Loucy (cell line): ENCODE measurements at regions not wholly inside any gene's neighbourhood (a gene's known extent, or its start where the extent isn't known, plus 50 kb on each side); places are given as distances from the start of the nearest gene placed in this dataset.

Source experiments
- H2AFZ ChIP-seq: fragments of 200-600 bp; sonication (generic); 2 replicates; pipeline ENCODE4 v1.6.0; 2016; ENCODE audit warnings: antibody characterized with exemption, mild to moderate bottlenecking, low read length, moderate library complexity
- H3F3A ChIP-seq: fragments of 200-600 bp; 2 replicates; pipeline ENCODE4 v1.6.0; 2016; ENCODE audit warnings: antibody characterized with exemption, low read depth, mild to moderate bottlenecking
- H3K27me3 ChIP-seq: fragments of 200-600 bp; sonication (generic); 2 replicates; pipeline ENCODE4 v1.6.1; 2014; ENCODE audit warnings: low read length, mild to moderate bottlenecking; ENCODE audit not compliant: insufficient read depth, poor library complexity, severe bottlenecking
- H3K36me3 ChIP-seq: fragments of 200-600 bp; sonication (generic); 2 replicates; pipeline ENCODE4 v1.6.1; 2016; ENCODE audit warnings: low read length; ENCODE audit not compliant: insufficient read depth
- H3K4me1 ChIP-seq: fragments of 200-600 bp; sonication (generic); 2 replicates; pipeline ENCODE4 v1.5.1; 2014; ENCODE audit warnings: low read length, mild to moderate bottlenecking; ENCODE audit not compliant: insufficient read depth, poor library complexity, severe bottlenecking
- H3K4me2 ChIP-seq: fragments of 200-600 bp; sonication (generic); 2 replicates; pipeline ENCODE4 v1.6.0; 2014; ENCODE audit warnings: antibody characterized with exemption, low read length, low read depth, mild to moderate bottlenecking; ENCODE audit not compliant: poor library complexity, severe bottlenecking
- H3K4me3 ChIP-seq: fragments of 200-600 bp; sonication (generic); 2 replicates; pipeline ENCODE4 v1.5.1; 2014; ENCODE audit warnings: low read length, mild to moderate bottlenecking, mixed read lengths; ENCODE audit not compliant: poor library complexity, severe bottlenecking
- H3K79me2 ChIP-seq: fragments of 200-600 bp; sonication (generic); 2 replicates; pipeline ENCODE4 v1.6.1; 2014; ENCODE audit warnings: low read length; ENCODE audit not compliant: insufficient read depth
- H3K9ac ChIP-seq: fragments of 200-600 bp; sonication (generic); 2 replicates; pipeline ENCODE4 v1.6.0; 2014; ENCODE audit warnings: mild to moderate bottlenecking, low read depth, low read length, moderate library complexity; ENCODE audit not compliant: poor library complexity, severe bottlenecking
- H3K9me2 ChIP-seq: fragments of 200-600 bp; sonication (generic); replicated peaks from 2 replicates; pipeline ENCODE4 v1.6.1; 2016; ENCODE audit warnings: low read depth, low read length, mixed read lengths
- H3K9me3 ChIP-seq: fragments of 200-600 bp; sonication (generic); 2 replicates; pipeline ENCODE4 v1.6.1; 2014; ENCODE audit warnings: mild to moderate bottlenecking, antibody characterized with exemption, low read length, low read depth; ENCODE audit not compliant: insufficient read depth
- H4K20me1 ChIP-seq: fragments of 200-600 bp; sonication (generic); 2 replicates; pipeline ENCODE4 v1.6.0; 2014; ENCODE audit warnings: antibody characterized with exemption, low read length, mild to moderate bottlenecking; ENCODE audit not compliant: insufficient read depth, poor library complexity, severe bottlenecking
- EZH2phosphoT487 ChIP-seq: fragments of 200-600 bp; IDR thresholded peaks from 2 replicates; pipeline ENCODE4 v1.6.1; 2018; ENCODE audit warnings: antibody characterized with exemption, mild to moderate bottlenecking, moderate library complexity, borderline replicate concordance
- TF ChIP-seq, protein P1 (sequence below): fragments of 200-600 bp; sonication (generic); conservative IDR thresholded peaks from 2 replicates; pipeline ENCODE4 v1.5.1; 2014; ENCODE audit warnings: mild to moderate bottlenecking, antibody characterized with exemption, low read length

- Histone ChIP-seq H3K4me2 (no peak overlapping the region), H4K20me1 (no peaks in the 10 kb centered on the region), H3K79me2 (no peaks in the 10 kb centered on the region), H3K9me3 (no peaks in the 10 kb centered on the region), H3K4me3 (no peak overlapping the region), H3K9ac (no peak overlapping the region), H3K9me2 (no peaks in the 10 kb centered on the region), H2AFZ (no peak overlapping the region), H3K27me3 (no peaks in the 10 kb centered on the region), H3K36me3 (no peaks in the 10 kb centered on the region), H3K4me1 (no peaks in the 10 kb centered on the region), H3F3A (no peaks in the 10 kb centered on the region)
- TF ChIP-seq, protein P1, sequence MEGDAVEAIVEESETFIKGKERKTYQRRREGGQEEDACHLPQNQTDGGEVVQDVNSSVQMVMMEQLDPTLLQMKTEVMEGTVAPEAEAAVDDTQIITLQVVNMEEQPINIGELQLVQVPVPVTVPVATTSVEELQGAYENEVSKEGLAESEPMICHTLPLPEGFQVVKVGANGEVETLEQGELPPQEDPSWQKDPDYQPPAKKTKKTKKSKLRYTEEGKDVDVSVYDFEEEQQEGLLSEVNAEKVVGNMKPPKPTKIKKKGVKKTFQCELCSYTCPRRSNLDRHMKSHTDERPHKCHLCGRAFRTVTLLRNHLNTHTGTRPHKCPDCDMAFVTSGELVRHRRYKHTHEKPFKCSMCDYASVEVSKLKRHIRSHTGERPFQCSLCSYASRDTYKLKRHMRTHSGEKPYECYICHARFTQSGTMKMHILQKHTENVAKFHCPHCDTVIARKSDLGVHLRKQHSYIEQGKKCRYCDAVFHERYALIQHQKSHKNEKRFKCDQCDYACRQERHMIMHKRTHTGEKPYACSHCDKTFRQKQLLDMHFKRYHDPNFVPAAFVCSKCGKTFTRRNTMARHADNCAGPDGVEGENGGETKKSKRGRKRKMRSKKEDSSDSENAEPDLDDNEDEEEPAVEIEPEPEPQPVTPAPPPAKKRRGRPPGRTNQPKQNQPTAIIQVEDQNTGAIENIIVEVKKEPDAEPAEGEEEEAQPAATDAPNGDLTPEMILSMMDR: no peak
- TF ChIP-seq EZH2phosphoT487: no peak
Observed at GRCh38 chr3:80836395-80836794, 925.0 kb downstream of the GBE1 start.

- Histone ChIP-seq H3K9ac (no peak overlapping the region), H3K36me3 (no peaks in the 10 kb centered on the region), H3K27me3 (no peaks in the 10 kb centered on the region), H3K4me3 (no peak overlapping the region), H3K79me2 (no peaks in the 10 kb centered on the region), H3K9me3 (no peaks in the 10 kb centered on the region), H3K4me2 (no peak overlapping the region), H3F3A (no peaks in the 10 kb centered on the region), H3K4me1 (no peaks in the 10 kb centered on the region), H2AFZ (no peak overlapping the region), H3K9me2 (no peaks in the 10 kb centered on the region), H4K20me1 (no peaks in the 10 kb centered on the region)
- TF ChIP-seq, protein P1: no peak
- TF ChIP-seq EZH2phosphoT487: no peak
Observed at GRCh38 chr3:80807577-80807976, 953.9 kb downstream of the GBE1 start.

DNA sequence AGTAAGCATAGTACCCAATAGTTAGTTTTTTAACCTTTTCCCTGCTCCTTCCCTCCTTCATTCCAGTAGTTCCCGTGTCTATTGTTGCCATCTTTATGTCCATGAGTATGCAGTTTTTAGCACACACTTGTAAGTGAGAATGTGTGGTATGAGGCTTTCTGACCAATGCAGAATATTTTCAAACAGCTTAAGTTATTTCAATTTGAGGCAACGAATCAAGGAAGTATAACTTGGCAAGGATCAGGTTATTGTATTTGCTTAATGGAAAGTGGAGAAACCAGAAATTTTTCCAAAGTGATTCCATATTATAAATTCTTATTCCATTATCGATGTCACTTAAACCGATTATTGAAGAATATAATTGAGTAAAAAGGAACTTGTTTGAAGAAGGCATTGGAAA, 954.8 kb downstream of the GBE1 start:
- no peak overlapping the region for H3K4me3 ChIP-seq
- no peaks in the 10 kb centered on the region for H3K9me2 ChIP-seq
- H3K4me2 ChIP-seq: no peak overlapping the region
- no peaks in the 10 kb centered on the region for H3F3A ChIP-seq
- no peaks in the 10 kb centered on the region for H3K36me3 ChIP-seq
- H4K20me1 ChIP-seq: no peaks in the 10 kb centered on the region
- no peaks in the 10 kb centered on the region for H3K9me3 ChIP-seq
- H3K9ac ChIP-seq: no peak overlapping the region
- no peaks in the 10 kb centered on the region for H3K27me3 ChIP-seq
- H3K4me1 ChIP-seq: no peaks in the 10 kb centered on the region
- no peak overlapping the region for H2AFZ ChIP-seq
- TF ChIP-seq, protein P1: no peak
- H3K79me2 ChIP-seq: no peaks in the 10 kb centered on the region
